ENCODE measurements at regions not wholly inside any gene's neighbourhood (a gene's known extent, or its start where the extent isn't known, plus 50 kb on each side); places are given as distances from the start of the nearest gene placed in this dataset.

DNA sequence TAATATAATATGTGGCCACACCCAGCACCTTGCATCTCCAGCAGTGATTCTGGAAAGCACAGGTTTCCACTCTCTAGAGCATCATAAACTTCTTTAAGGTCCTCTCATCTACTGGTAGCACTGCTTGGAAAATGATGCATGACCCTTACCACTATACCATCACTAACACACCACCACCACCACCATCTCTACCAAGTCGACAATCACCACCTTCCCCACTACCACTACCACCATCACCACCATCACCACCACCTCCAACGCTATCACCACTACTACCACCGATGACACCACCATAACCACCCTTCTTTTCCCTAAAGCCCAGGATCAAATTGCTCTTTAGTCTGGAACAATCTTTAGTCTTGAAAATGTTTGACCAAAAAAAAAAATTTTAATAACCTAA lies 390.4 kb downstream of the SUCLA2 start:
- Histone ChIP-seq H3K9me3 (ENCODE audit: insufficient read depth, low read depth, low read length) (no peaks in the 10 kb centered on the region), H3K79me2 (ENCODE audit: insufficient read depth, low read length) (no peaks in the 10 kb centered on the region), H3K27me3 (ENCODE audit: insufficient read depth, low read length) (no peaks in the 10 kb centered on the region), H3K4me2 (ENCODE audit: low read length) (no peak overlapping the region), H3K27ac (ENCODE audit: low read depth, low read length) (no peak overlapping the region), H4K20me1 (ENCODE audit: insufficient read depth, low read length) (no peaks in the 10 kb centered on the region), H3K36me3 (ENCODE audit: insufficient read depth, low read length) (no peaks in the 10 kb centered on the region), H3K9ac (ENCODE audit: low read length) (no peak overlapping the region), H3K4me1 (ENCODE audit: insufficient read depth, low read length) (peaks cover 3% of the 10 kb centered on the region), H3K4me3 (ENCODE audit: insufficient read depth, low read depth, low read length) (no peak overlapping the region), H2AFZ (ENCODE audit: low read depth, low read length) (no peak overlapping the region)
- DNase-seq (ENCODE audit: low read depth): no peak
- H3K4me3 Mint-ChIP-seq (ENCODE audit: unreplicated experiment): no peak overlapping the region
- no peaks in the 10 kb centered on the region for H3K4me1 Mint-ChIP-seq (ENCODE audit: low read depth, unreplicated experiment)
- peaks cover under 1% of the 10 kb centered on the region for H3K27me3 Mint-ChIP-seq (ENCODE audit: low read depth, unreplicated experiment)
- no peak for FAIRE-seq
- H3K9me3 Mint-ChIP-seq (ENCODE audit: unreplicated experiment): no peaks in the 10 kb centered on the region
- TF ChIP-seq EZH2 (IDR thresholded peaks at IDR 0.05; ENCODE audit: insufficient read depth, low read length): no peak
- TF ChIP-seq, protein P1, sequence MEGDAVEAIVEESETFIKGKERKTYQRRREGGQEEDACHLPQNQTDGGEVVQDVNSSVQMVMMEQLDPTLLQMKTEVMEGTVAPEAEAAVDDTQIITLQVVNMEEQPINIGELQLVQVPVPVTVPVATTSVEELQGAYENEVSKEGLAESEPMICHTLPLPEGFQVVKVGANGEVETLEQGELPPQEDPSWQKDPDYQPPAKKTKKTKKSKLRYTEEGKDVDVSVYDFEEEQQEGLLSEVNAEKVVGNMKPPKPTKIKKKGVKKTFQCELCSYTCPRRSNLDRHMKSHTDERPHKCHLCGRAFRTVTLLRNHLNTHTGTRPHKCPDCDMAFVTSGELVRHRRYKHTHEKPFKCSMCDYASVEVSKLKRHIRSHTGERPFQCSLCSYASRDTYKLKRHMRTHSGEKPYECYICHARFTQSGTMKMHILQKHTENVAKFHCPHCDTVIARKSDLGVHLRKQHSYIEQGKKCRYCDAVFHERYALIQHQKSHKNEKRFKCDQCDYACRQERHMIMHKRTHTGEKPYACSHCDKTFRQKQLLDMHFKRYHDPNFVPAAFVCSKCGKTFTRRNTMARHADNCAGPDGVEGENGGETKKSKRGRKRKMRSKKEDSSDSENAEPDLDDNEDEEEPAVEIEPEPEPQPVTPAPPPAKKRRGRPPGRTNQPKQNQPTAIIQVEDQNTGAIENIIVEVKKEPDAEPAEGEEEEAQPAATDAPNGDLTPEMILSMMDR (IDR thresholded peaks at IDR 0.05; ENCODE audit: insufficient read depth, low read depth, low read length): no peak
- H3K27ac Mint-ChIP-seq (ENCODE audit: unreplicated experiment): no peak overlapping the region
- no peaks in the 10 kb centered on the region for H3K36me3 Mint-ChIP-seq (ENCODE audit: low read depth, unreplicated experiment)

DNA sequence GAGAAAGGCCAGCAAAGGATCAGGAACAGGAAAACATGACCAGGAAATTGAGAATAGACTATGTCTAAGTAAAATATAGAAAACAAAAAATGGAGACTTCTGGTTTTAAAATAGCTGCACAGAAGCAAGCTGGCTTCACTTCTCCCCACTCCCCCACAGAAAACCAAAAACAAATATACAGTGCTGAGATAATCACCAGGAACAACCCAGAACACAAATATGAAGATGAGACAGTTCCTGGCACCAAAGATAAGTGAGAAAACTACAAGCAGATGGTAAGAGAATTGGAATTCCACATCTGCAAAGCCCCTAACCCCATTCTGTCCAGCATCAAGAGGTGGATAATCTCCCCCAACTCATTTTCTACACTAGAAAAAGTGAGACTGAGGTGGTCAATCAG lies 397.7 kb downstream of the SUCLA2 start:
- Histone ChIP-seq H3K4me2 (ENCODE audit: low read length) (no peak overlapping the region), H3K79me2 (ENCODE audit: insufficient read depth, low read length) (no peaks in the 10 kb centered on the region), H3K4me1 (ENCODE audit: insufficient read depth, low read length) (no peaks in the 10 kb centered on the region), H3K36me3 (ENCODE audit: insufficient read depth, low read length) (no peaks in the 10 kb centered on the region), H3K9ac (ENCODE audit: low read length) (no peak overlapping the region), H3K9me3 (ENCODE audit: insufficient read depth, low read depth, low read length) (no peaks in the 10 kb centered on the region), H3K4me3 (ENCODE audit: insufficient read depth, low read depth, low read length) (no peak overlapping the region), H3K27ac (ENCODE audit: low read depth, low read length) (no peak overlapping the region), H2AFZ (ENCODE audit: low read depth, low read length) (no peak overlapping the region), H3K27me3 (ENCODE audit: insufficient read depth, low read length) (no peaks in the 10 kb centered on the region), H4K20me1 (ENCODE audit: insufficient read depth, low read length) (no peaks in the 10 kb centered on the region)
- Mint-ChIP-seq H3K27ac (ENCODE audit: unreplicated experiment) (no peak overlapping the region), H3K4me3 (ENCODE audit: unreplicated experiment) (no peak overlapping the region), H3K4me1 (ENCODE audit: low read depth, unreplicated experiment) (no peaks in the 10 kb centered on the region), H3K36me3 (ENCODE audit: low read depth, unreplicated experiment) (no peaks in the 10 kb centered on the region), H3K27me3 (ENCODE audit: low read depth, unreplicated experiment) (no peaks in the 10 kb centered on the region), H3K9me3 (ENCODE audit: unreplicated experiment) (no peaks in the 10 kb centered on the region)
- TF ChIP-seq, protein P1 (IDR thresholded peaks at IDR 0.05; ENCODE audit: insufficient read depth, low read depth, low read length): no peak
- TF ChIP-seq EZH2 (IDR thresholded peaks at IDR 0.05; ENCODE audit: insufficient read depth, low read length): no peak
- DNase-seq (ENCODE audit: low read depth) (peak; percentile 2), FAIRE-seq (no peak)

DNA sequence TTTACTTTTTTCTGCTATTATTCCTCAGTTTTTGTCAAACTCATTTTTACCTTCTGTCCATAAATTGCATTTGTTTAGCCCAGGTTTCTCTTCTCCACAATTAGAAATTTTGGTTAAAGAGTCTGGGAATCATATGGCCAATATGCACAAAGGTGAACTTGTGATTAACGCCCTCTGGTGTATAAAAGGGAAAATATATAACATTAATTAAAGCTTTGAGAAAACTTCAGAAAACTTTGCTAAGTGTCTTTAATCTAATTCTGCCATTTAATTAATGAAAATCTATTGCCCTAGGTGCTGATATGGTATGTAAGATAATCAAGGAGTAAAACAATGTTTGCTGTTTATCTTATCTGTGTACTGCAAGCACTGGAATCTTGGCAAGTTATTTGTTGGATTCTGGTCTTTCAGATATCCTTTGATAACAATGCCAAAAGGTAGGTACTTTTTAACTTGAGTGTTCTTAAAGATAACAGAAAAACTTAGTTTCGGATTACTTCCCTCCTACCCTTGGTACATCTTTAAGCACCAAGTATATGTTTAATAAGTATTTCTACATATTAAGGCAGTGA lies 402.6 kb downstream of the SUCLA2 start:
- TF ChIP-seq EZH2 (IDR thresholded peaks at IDR 0.05; ENCODE audit: insufficient read depth, low read length): no peak
- TF ChIP-seq, protein P1 (IDR thresholded peaks at IDR 0.05; ENCODE audit: insufficient read depth, low read depth, low read length): peak; percentile 36
- H3K36me3 Mint-ChIP-seq (ENCODE audit: low read depth, unreplicated experiment): no peaks in the 10 kb centered on the region
- H3K27me3 ChIP-seq (ENCODE audit: insufficient read depth, low read length): no peaks in the 10 kb centered on the region

More for the DNA sequence above, 402.6 kb downstream of the SUCLA2 start:
- Mint-ChIP-seq H3K27ac (ENCODE audit: unreplicated experiment) (no peak overlapping the region), H3K4me3 (ENCODE audit: unreplicated experiment) (no peak overlapping the region), H3K4me1 (ENCODE audit: low read depth, unreplicated experiment) (no peaks in the 10 kb centered on the region), H3K9me3 (ENCODE audit: unreplicated experiment) (peaks cover 4% of the 10 kb centered on the region), H3K27me3 (ENCODE audit: low read depth, unreplicated experiment) (no peaks in the 10 kb centered on the region)
- Histone ChIP-seq H2AFZ (ENCODE audit: low read depth, low read length) (no peak overlapping the region), H3K4me2 (ENCODE audit: low read length) (no peak overlapping the region), H4K20me1 (ENCODE audit: insufficient read depth, low read length) (no peaks in the 10 kb centered on the region), H3K79me2 (ENCODE audit: insufficient read depth, low read length) (no peaks in the 10 kb centered on the region), H3K9me3 (ENCODE audit: insufficient read depth, low read depth, low read length) (no peaks in the 10 kb centered on the region), H3K9ac (ENCODE audit: low read length) (no peak overlapping the region), H3K4me1 (ENCODE audit: insufficient read depth, low read length) (no peaks in the 10 kb centered on the region), H3K4me3 (ENCODE audit: insufficient read depth, low read depth, low read length) (no peak overlapping the region), H3K27ac (ENCODE audit: low read depth, low read length) (no peak overlapping the region), H3K36me3 (ENCODE audit: insufficient read depth, low read length) (no peaks in the 10 kb centered on the region)
- DNase-seq (ENCODE audit: low read depth) (no peak), FAIRE-seq (no peak)

Data from astrocyte (in vitro differentiated cells and primary cell).